ENCODE measurements at regions not wholly inside any gene's neighbourhood (a gene's known extent, or its start where the extent isn't known, plus 50 kb on each side); places are given as distances from the start of the nearest gene placed in this dataset.
"Not testable (repeated sequence)": the region's sequence is repeated elsewhere in the genome, so short reads cannot be mapped to it uniquely, and the experiment has no call there.

- FAIRE-seq; DNase-seq (ENCODE audit: insufficient read length, low spot score): not testable (repeated sequence)
These were observed 75.6 kb downstream of the MRPL39 start for GRCh38 chr21:25531538-25532250.

GRCh38 chr21:25528515-25528914 is 78.8 kb downstream of the MRPL39 start:
- no peak for DNase-seq (ENCODE audit: insufficient read length, low spot score)
- no peak for FAIRE-seq

GRCh38 chr21:25518491-25518911 is 88.8 kb downstream of the MRPL39 start:
- DNase-seq (ENCODE audit: insufficient read length, low spot score), result no peak
- peak; percentile 51 for FAIRE-seq

- peak; percentile 4 for FAIRE-seq
- no peak for DNase-seq (ENCODE audit: insufficient read length, low spot score)
These were observed 91.5 kb downstream of the MRPL39 start for GRCh38 chr21:25515484-25516405.

- FAIRE-seq, result no peak
- DNase-seq (ENCODE audit: insufficient read length, low spot score), result no peak
These were observed 93.5 kb downstream of the MRPL39 start for GRCh38 chr21:25513810-25514209.

GRCh38 chr21:25512095-25513081 is 94.9 kb downstream of the MRPL39 start:
- FAIRE-seq (peak; percentile 91), DNase-seq (ENCODE audit: insufficient read length, low spot score) (no peak)

GRCh38 chr21:25509862-25510261 is 97.4 kb downstream of the MRPL39 start:
- FAIRE-seq (peak; percentile 97), DNase-seq (ENCODE audit: insufficient read length, low spot score) (no peak)

GRCh38 chr21:25508364-25508763 is 98.9 kb downstream of the MRPL39 start:
- FAIRE-seq (no peak), DNase-seq (ENCODE audit: insufficient read length, low spot score) (no peak)

GRCh38 chr21:25507522-25507921 is 99.8 kb downstream of the MRPL39 start:
- peak; percentile 97 for FAIRE-seq

GRCh38 chr21:25506887-25507286 is 100.4 kb downstream of the MRPL39 start:
- FAIRE-seq, result peak; percentile 55
- DNase-seq (ENCODE audit: insufficient read length, low spot score), result no peak

More at GRCh38 chr21:25507522-25507921, 99.8 kb downstream of the MRPL39 start:
- no peak for DNase-seq (ENCODE audit: insufficient read length, low spot score)

- FAIRE-seq (no peak), DNase-seq (ENCODE audit: insufficient read length, low spot score) (no peak)
These were observed 101.0 kb downstream of the MRPL39 start for GRCh38 chr21:25506261-25506660.

- DNase-seq (ENCODE audit: insufficient read length, low spot score) (no peak), FAIRE-seq (peak; percentile 44)
These were observed 103.3 kb downstream of the MRPL39 start for GRCh38 chr21:25503981-25504380.

- peak; percentile 93 for FAIRE-seq
- DNase-seq (ENCODE audit: insufficient read length, low spot score), result no peak
These were observed 105.2 kb downstream of the MRPL39 start for GRCh38 chr21:25501996-25502665.

GRCh38 chr21:25501462-25501861 is 105.8 kb downstream of the MRPL39 start:
- no peak for DNase-seq (ENCODE audit: insufficient read length, low spot score)
- no peak for FAIRE-seq

GRCh38 chr21:25500598-25500997 is 106.7 kb downstream of the MRPL39 start:
- FAIRE-seq, result peak; percentile 77
- DNase-seq (ENCODE audit: insufficient read length, low spot score), result no peak

- FAIRE-seq, result peak; percentile 84
- DNase-seq (ENCODE audit: insufficient read length, low spot score), result no peak
These were observed 110.3 kb downstream of the MRPL39 start for GRCh38 chr21:25496825-25497482.

- no peak for DNase-seq (ENCODE audit: insufficient read length, low spot score)
- FAIRE-seq, result peak; percentile 95
These were observed 112.5 kb downstream of the MRPL39 start for GRCh38 chr21:25494804-25495203.

GRCh38 chr21:25493722-25494121 is 113.6 kb downstream of the MRPL39 start:
- peak; percentile 21 for FAIRE-seq

GRCh38 chr21:25491267-25491666 is 116.0 kb downstream of the MRPL39 start:
- FAIRE-seq, result peak; percentile 97
- no peak for DNase-seq (ENCODE audit: insufficient read length, low spot score)

More at GRCh38 chr21:25493722-25494121, 113.6 kb downstream of the MRPL39 start:
- no peak for DNase-seq (ENCODE audit: insufficient read length, low spot score)

All from GM19239 (cell line).